Testis (tissue), 2 donors: ENCODE measurements at regions not wholly inside any gene's neighbourhood (a gene's known extent, or its start where the extent isn't known, plus 50 kb on each side); places are given as distances from the start of the nearest gene placed in this dataset.

Experiments used
- POLR2A ChIP-seq: fragments of 450-650 bp; IDR thresholded peaks from one replicate; pipeline ENCODE4 v1.6.1; 2017; ENCODE audit warnings: antibody characterized with exemption, mild to moderate bottlenecking, moderate library complexity
- TF ChIP-seq, protein P1 (sequence below), 3 experiments: fragments of 450-650 bp in 2 of 3; fragments of 200-600 bp in 1 of 3; sonication (generic) in 1 of 3; IDR thresholded peaks; one replicate each; pipeline ENCODE4 v1.5.1; 2016 to 2019; ENCODE audit warnings: antibody characterized with exemption in 3 of 3, mild to moderate bottlenecking in 2 of 3, moderate library complexity in 1 of 3

DNA sequence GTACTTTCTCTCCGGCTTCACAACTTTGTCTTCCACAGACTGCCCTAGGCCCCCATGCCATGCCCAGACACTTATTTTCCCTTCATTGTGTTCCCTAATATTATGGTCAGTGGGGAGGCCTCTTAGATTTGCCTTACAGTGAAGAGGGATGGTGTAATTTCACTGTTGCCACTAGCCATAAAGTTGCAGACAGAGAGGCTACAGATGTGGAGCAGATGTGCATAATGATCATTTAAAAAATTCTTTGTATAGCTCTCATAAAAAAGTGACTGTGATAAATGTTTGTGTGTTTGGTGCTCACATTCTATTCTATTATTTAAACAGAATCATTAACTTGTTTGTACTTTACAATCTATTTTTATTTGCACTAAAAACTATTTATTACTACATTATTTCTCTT is 67.5 kb upstream of the FN1 start:
- TF ChIP-seq, protein P1, sequence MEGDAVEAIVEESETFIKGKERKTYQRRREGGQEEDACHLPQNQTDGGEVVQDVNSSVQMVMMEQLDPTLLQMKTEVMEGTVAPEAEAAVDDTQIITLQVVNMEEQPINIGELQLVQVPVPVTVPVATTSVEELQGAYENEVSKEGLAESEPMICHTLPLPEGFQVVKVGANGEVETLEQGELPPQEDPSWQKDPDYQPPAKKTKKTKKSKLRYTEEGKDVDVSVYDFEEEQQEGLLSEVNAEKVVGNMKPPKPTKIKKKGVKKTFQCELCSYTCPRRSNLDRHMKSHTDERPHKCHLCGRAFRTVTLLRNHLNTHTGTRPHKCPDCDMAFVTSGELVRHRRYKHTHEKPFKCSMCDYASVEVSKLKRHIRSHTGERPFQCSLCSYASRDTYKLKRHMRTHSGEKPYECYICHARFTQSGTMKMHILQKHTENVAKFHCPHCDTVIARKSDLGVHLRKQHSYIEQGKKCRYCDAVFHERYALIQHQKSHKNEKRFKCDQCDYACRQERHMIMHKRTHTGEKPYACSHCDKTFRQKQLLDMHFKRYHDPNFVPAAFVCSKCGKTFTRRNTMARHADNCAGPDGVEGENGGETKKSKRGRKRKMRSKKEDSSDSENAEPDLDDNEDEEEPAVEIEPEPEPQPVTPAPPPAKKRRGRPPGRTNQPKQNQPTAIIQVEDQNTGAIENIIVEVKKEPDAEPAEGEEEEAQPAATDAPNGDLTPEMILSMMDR (IDR thresholded peaks at IDR 0.05), result no peak
- TF ChIP-seq POLR2A, result no peak
